Neutrophil (primary cell): ENCODE measurements at regions not wholly inside any gene's neighbourhood (a gene's known extent, or its start where the extent isn't known, plus 50 kb on each side); places are given as distances from the start of the nearest gene placed in this dataset.
"Not testable (repeated sequence)": the region's sequence is repeated elsewhere in the genome, so short reads cannot be mapped to it uniquely, and the experiment has no call there.

ENCODE experiments used
- H3K27ac ChIP-seq: fragments of 200-600 bp; sonication (generic); 2 replicates; pipeline ENCODE4 v1.5.1; 2016; ENCODE audit warnings: mild to moderate bottlenecking, moderate library complexity
- H3K27me3 ChIP-seq: fragments of 200-600 bp; sonication (generic); 2 replicates; pipeline ENCODE4 v1.6.0; 2016; ENCODE audit warnings: mild to moderate bottlenecking
- H3K36me3 ChIP-seq: fragments of 200-600 bp; sonication (generic); 2 replicates; pipeline ENCODE4 v1.5.1; 2017
- H3K4me1 ChIP-seq, 2 experiments: fragments of 200-600 bp in 1 of 2; sonication (generic) in 1 of 2; 1 replicate in 1 of 2; 2 replicates in 1 of 2; pipeline versions ENCODE4 v1.5.1 to v1.6.1; 2013 to 2016; ENCODE audit warnings: low read depth in 1 of 2, low read length in 1 of 2, mild to moderate bottlenecking in 1 of 2, moderate library complexity in 1 of 2; ENCODE audit not compliant: control insufficient read depth in 1 of 2, insufficient read depth in 1 of 2
- H3K4me3 ChIP-seq, 2 experiments: fragments of 200-600 bp in 1 of 2; sonication (generic) in 1 of 2; 1 replicate in 1 of 2; 2 replicates in 1 of 2; pipeline ENCODE4 v1.5.1; 2013 to 2016; ENCODE audit warnings: low read depth in 1 of 2, low read length in 1 of 2, mild to moderate bottlenecking in 1 of 2, moderate library complexity in 1 of 2
- H3K9me3 ChIP-seq: fragments of 200-600 bp; sonication (generic); 2 replicates; pipeline ENCODE4 v1.5.1; 2016
- CTCF ChIP-seq: fragments of 200-600 bp; sonication (generic); IDR thresholded peaks from 2 replicates; pipeline ENCODE4 v1.5.1; 2016; ENCODE audit warnings: antibody characterized with exemption

DNA sequence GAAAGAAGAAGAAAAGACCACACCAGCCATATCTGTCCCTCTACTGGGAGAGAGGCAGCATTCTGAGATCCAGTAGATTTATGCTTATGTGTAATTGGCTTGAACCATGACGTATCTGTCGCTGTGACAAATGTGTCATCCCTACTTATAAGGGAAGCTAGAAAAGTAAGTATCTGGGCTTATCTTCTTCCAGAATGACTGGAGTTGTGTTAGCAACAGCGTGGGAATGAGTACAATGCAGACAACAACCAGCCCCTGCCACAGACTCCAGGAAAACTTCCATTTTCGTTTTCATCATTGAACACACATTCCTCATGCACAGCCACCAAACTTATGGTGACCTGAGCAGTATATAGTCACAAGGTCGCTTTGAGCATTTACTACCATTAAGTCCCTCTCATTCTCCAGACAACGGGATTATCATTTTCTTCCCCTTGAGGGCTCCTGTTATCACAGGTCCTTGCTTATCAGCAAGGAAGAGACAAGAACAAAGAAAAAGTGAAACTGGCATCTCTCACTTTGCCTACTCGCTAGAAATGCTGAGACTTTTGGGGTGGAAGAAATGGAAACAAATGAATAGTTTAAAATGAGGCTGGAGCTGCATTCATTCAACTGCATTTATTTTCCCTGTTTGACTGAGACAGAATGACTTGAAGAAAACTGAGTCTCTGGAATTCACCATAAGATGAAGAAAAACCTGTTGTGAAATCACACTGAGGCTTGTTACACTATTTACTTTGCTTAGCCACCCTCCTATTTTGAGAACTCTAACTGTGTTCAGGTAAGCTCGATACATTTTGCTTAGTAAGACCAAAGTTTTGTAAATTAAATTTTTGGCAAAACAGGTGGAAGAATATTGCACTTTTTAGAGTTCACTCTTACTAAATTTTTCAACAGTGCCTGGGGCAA lies 149.3 kb upstream of the FOXQ1 start:
- Histone ChIP-seq H3K4me1 (no peaks in the 10 kb centered on the region), H3K27me3 (no peaks in the 10 kb centered on the region), H3K27ac (no peak overlapping the region), H3K9me3 (no peaks in the 10 kb centered on the region), H3K4me3 (no peak overlapping the region), H3K36me3 (no peaks in the 10 kb centered on the region)
- no peak for TF ChIP-seq CTCF

DNA sequence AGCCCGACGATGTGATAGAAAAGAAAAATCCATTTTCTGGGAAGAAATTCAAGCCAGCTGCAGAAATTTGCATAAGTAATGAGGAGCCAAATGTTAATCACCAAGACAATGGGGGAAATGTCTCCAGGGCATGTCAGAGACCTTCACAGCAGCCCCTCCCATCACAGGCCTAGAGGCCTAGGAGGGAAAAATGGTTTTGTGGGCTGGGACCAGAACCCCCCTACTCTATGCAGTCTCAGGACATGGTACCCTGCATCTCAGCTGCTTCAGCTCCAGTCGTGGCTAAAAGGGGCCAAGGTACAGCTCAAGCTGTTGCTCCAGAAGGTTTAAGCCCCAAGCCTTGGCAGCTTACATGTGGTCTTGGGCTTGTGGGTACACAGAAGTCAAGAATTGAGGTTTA lies 155.5 kb upstream of the FOXQ1 start:
- not testable (repeated sequence) for H3K9me3 ChIP-seq

GRCh38 chr6:1153696-1154245 lies 158.1 kb upstream of the FOXQ1 start:
- no peak overlapping the region for H3K4me3 ChIP-seq
- TF ChIP-seq CTCF: no peak
- H3K27ac ChIP-seq: no peak overlapping the region
- no peaks in the 10 kb centered on the region for H3K36me3 ChIP-seq
- no peaks in the 10 kb centered on the region for H3K9me3 ChIP-seq
- peaks cover 41% of the 10 kb centered on the region for H3K27me3 ChIP-seq
- no peaks in the 10 kb centered on the region for H3K4me1 ChIP-seq

More for the DNA sequence above, 155.5 kb upstream of the FOXQ1 start:
- H3K4me3 ChIP-seq, H3K36me3 ChIP-seq, H3K4me1 ChIP-seq, H3K27ac ChIP-seq: not testable (repeated sequence)
- peaks cover 16% of the 10 kb centered on the region for H3K27me3 ChIP-seq

GRCh38 chr6:1146500-1146899 lies 165.4 kb upstream of the FOXQ1 start:
- Histone ChIP-seq H3K4me1 (no peaks in the 10 kb centered on the region), H3K27ac (no peak overlapping the region), H3K4me3 (no peak overlapping the region), H3K9me3 (no peaks in the 10 kb centered on the region), H3K27me3 (peaks cover 54% of the 10 kb centered on the region), H3K36me3 (no peaks in the 10 kb centered on the region)
- TF ChIP-seq CTCF: no peak

GRCh38 chr6:1145768-1146218 lies 166.1 kb upstream of the FOXQ1 start:
- H3K36me3 ChIP-seq: no peaks in the 10 kb centered on the region
- H3K27ac ChIP-seq: no peak overlapping the region
- H3K9me3 ChIP-seq: no peaks in the 10 kb centered on the region
- no peaks in the 10 kb centered on the region for H3K4me1 ChIP-seq
- peaks cover 47% of the 10 kb centered on the region for H3K27me3 ChIP-seq
- no peak overlapping the region for H3K4me3 ChIP-seq
- TF ChIP-seq CTCF: no peak
